ENCODE measurements at regions not wholly inside any gene's neighbourhood (a gene's known extent, or its start where the extent isn't known, plus 50 kb on each side); places are given as distances from the start of the nearest gene placed in this dataset.

DNA sequence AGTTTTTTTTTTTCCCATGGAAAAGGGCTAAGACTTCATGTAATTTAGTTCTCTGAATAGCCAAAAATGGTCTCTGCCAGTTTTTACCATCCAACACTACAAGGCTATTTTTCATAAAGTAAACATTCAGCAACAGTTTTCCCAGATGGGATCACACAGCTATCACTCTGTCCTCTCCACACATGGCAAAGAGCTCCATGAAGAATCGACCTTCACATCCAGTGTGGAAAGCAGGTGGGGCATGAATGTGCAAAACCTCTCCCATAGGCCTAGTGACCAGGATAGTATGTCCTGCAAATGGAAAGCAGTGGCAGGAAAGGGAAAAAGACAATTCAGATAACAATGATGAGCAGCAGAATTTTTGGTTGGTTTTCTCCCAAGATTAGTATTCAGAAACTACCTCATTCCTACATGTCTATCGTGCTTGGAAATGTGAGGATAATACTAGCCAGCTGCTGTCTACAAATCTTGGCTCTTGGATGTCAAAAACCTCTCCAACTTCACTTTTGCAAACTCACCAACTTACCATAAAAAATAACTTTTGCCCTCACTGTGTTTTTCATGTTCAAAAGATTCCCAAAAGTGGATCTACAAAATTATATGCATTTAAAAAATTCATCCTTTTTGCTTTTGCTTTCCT, 159.7 kb upstream of the MCHR2 start:
- no peak for DNase-seq
- Histone ChIP-seq H3K4me3 (ENCODE audit: low read depth, low read length) (no peak overlapping the region), H3K36me3 (replicated peaks) (no peaks in the 10 kb centered on the region), H3K27me3 (replicated peaks) (no peaks in the 10 kb centered on the region), H3K27ac (no peak overlapping the region)
- TF ChIP-seq, protein P1, sequence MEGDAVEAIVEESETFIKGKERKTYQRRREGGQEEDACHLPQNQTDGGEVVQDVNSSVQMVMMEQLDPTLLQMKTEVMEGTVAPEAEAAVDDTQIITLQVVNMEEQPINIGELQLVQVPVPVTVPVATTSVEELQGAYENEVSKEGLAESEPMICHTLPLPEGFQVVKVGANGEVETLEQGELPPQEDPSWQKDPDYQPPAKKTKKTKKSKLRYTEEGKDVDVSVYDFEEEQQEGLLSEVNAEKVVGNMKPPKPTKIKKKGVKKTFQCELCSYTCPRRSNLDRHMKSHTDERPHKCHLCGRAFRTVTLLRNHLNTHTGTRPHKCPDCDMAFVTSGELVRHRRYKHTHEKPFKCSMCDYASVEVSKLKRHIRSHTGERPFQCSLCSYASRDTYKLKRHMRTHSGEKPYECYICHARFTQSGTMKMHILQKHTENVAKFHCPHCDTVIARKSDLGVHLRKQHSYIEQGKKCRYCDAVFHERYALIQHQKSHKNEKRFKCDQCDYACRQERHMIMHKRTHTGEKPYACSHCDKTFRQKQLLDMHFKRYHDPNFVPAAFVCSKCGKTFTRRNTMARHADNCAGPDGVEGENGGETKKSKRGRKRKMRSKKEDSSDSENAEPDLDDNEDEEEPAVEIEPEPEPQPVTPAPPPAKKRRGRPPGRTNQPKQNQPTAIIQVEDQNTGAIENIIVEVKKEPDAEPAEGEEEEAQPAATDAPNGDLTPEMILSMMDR (IDR thresholded peaks at IDR 0.05; ENCODE audit: low read depth, low read length, missing control alignments): no peak
- in situ Hi-C loops (cut with HindIII; ENCODE audit: low pct_ligation_motif_present, low sequenced_read_pairs): no loop called here

DNA sequence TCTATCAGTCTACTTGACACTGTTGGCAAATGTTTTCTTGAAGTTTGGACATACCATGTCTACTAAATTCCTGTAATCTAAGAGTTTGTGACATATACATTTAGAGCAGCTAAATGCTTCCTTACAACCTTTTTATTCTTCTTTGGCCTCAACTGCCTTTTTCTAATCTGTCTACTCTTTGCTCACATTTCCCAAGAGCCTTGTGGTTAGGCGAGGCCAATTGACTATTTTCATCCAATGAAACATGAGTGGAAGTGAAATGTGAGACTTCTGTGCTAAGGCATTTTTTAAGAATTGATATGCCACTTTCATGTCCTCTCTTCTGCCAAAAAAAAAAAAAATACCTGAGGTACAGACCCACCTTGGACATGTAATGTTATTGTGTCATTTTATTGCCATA, 158.2 kb upstream of the MCHR2 start:
- Histone ChIP-seq H3K27ac (no peak overlapping the region), H3K27me3 (replicated peaks) (no peaks in the 10 kb centered on the region), H3K4me3 (ENCODE audit: low read depth, low read length) (no peak overlapping the region), H3K36me3 (replicated peaks) (no peaks in the 10 kb centered on the region)
- in situ Hi-C loops (cut with HindIII; ENCODE audit: low pct_ligation_motif_present, low sequenced_read_pairs): no loop called here
- TF ChIP-seq, protein P1 (IDR thresholded peaks at IDR 0.05; ENCODE audit: low read depth, low read length, missing control alignments): no peak
- DNase-seq: no peak

DNA sequence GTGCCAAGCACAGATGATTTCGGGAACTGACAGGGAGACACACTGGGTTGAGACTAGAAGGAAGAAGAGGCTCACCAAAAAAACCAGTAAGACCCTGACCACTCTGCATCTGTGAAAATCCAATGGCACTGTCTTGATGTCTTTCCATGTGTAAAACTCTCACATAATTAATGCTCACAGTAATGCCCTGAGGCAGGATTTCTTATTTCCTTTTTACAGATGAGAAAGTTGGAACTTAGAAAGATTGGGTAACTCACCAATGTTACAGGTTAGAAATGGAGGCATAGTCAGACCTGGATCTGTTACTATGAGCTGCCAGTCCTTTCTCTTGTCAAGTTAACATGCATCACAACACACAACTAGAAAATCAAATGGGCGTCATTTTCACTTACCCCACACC, 151.0 kb upstream of the MCHR2 start:
- TF ChIP-seq, protein P1 (IDR thresholded peaks at IDR 0.05; ENCODE audit: low read depth, low read length, missing control alignments): no peak
- in situ Hi-C loops (cut with HindIII; ENCODE audit: low pct_ligation_motif_present, low sequenced_read_pairs): no loop called here
- Histone ChIP-seq H3K36me3 (replicated peaks) (no peaks in the 10 kb centered on the region), H3K27ac (no peak overlapping the region), H3K4me3 (ENCODE audit: low read depth, low read length) (no peak overlapping the region), H3K27me3 (replicated peaks) (no peaks in the 10 kb centered on the region)
- no peak for DNase-seq

DNA sequence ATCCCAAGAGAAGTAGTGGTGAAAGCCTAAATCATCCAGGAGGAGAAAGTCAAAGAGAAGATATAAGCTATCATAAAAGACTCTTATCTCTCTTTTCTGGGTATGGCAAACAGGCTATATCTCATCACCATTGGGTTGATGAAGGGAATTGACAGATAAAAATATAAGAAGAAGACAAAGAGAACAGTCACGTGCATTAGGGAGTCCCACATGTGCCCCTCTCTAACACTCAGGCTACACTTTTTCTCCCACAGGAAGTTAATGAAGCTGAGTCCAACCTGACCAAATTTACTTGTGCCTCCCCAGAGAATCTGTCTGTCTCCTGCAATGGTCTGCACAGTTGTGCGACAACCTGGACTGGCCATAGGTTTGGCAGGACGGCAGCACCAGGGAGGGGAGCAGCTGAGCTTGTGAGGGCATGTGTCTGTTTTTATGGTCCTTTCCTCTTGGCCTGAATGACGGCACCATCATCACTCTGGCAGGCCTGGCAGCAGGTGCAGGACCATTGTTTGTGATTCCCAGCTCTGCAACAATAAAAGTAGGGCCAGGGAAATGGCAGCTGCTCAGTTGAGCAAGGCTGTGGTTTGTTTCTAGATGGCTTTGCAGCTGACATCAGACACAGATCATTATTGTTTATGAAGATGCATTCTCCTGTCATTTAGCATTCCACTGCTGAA, 144.5 kb upstream of the MCHR2 start:
- no peak overlapping the region for H3K4me3 ChIP-seq (ENCODE audit: low read depth, low read length)
- DNase-seq: no peak
- H3K36me3 ChIP-seq (replicated peaks): no peaks in the 10 kb centered on the region
- H3K27me3 ChIP-seq (replicated peaks): no peaks in the 10 kb centered on the region
- in situ Hi-C loops (cut with HindIII; ENCODE audit: low pct_ligation_motif_present, low sequenced_read_pairs): no loop called here
- TF ChIP-seq, protein P1 (IDR thresholded peaks at IDR 0.05; ENCODE audit: low read depth, low read length, missing control alignments): no peak
- H3K27ac ChIP-seq: no peak overlapping the region

DNA sequence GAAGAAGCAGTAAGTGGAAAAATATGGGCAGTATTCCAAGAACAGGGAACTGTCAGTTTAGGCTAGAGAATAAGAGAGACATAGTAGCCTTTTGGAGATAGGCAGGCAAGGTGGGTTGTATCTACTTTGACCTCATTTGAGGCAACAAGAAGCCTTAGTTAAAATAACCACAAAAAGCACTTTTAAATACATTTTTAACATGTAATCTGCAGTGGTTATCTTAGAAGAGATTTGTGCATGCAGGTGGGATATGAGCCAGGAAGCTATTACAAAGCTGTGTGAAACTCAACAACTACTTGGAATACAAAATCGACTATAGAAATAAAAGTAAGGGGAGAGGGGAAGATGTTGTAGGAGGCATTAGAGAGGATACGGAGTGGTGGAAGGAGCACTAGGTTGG, 143.7 kb upstream of the MCHR2 start:
- Histone ChIP-seq H3K4me3 (ENCODE audit: low read depth, low read length) (no peak overlapping the region), H3K36me3 (replicated peaks) (no peaks in the 10 kb centered on the region), H3K27ac (no peak overlapping the region), H3K27me3 (replicated peaks) (no peaks in the 10 kb centered on the region)
- TF ChIP-seq, protein P1 (IDR thresholded peaks at IDR 0.05; ENCODE audit: low read depth, low read length, missing control alignments): no peak
- DNase-seq: no peak
- in situ Hi-C loops (cut with HindIII; ENCODE audit: low pct_ligation_motif_present, low sequenced_read_pairs): no loop called here

All from brain microvascular endothelial cell (primary cell).